ENCODE measurements at regions not wholly inside any gene's neighbourhood (a gene's known extent, or its start where the extent isn't known, plus 50 kb on each side); places are given as distances from the start of the nearest gene placed in this dataset.

DNA sequence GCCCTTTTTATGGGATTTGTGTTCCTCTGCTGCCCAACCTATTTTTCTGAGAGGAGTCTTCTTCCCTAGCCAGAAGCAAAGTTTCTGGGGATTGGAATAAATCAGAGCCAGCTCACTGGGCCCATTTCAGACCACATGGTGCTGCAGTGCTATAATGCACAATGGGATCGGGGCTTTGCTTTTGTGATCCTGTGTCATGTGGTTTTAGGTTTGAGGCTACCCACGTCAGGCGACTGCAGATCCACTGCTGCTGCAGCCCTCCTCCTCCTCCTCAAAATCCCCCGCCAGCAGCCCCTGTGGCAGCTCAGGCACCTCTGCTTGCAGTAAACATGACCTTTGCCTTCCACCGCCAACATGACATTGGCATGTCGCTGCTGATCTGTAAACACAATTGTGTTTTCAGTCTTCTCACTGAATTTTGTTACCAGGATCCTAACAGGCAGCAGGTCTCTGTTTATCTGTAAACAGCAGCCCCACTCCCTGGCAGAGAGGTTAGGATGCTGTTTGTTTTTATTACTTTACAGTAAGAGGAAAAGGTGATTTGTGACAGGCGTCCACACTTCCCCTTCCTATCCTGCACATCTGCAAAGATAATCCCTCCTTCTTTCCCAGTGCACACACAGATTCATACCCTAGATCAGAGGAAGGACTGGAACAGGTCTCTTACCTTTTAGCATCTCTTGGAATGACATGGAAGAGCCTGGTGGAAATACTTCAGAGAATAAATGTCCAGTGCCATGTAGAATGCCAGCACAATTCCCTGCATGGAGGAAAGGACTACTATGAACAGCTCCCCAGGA lies 130.8 kb downstream of the FOXI3 start:
- ATAC-seq, result peak; percentile 21; the same call in 1 of the 3 replicates
- POLR2A ChIA-PET, result no interaction called here
- Histone ChIP-seq H3K4me2 (ENCODE audit: control insufficient read depth, insufficient read depth) (no peak overlapping the region), H2AFZ (ENCODE audit: control insufficient read depth, low read depth, low read length) (no peak overlapping the region), H3K4me1 (ENCODE audit: control insufficient read depth, insufficient read depth, low read length) (no peaks in the 10 kb centered on the region), H3K27me3 (replicated peaks in 1 of 2; ENCODE audit: control insufficient read depth in 2 of 2, insufficient read depth in 2 of 2, low read length in 1 of 2) (no peaks in the 10 kb centered on the region), H3K36me3 (ENCODE audit: control insufficient read depth in 2 of 2, insufficient read depth in 2 of 2, low read length in 1 of 2) (no peaks in the 10 kb centered on the region), H3K27ac (ENCODE audit: control insufficient read depth, insufficient read depth) (no peak overlapping the region), H3K79me2 (ENCODE audit: control insufficient read depth, insufficient read depth, low read length) (no peaks in the 10 kb centered on the region), H4K20me1 (ENCODE audit: control insufficient read depth, insufficient read depth) (no peaks in the 10 kb centered on the region), H3K4me3 (no peak overlapping the region), H3K9ac (ENCODE audit: control insufficient read depth, insufficient read depth, low read length) (no peak overlapping the region), H3K9me3 (replicated peaks; ENCODE audit: control insufficient read depth, insufficient read depth, low read length) (no peaks in the 10 kb centered on the region)
- 30% methylated on average over 7 of the region's 7 CpGs for WGBS (ENCODE audit: insufficient coverage, insufficient replicate concordance, low lambda C conversion rate, missing lambda C conversion rate)
- in situ Hi-C loops (cut with MboI), result no loop called here
- FAIRE-seq, result no peak
- SMC1A ChIA-PET (ENCODE audit: uncharacterized antibody, unreplicated experiment), result interaction anchor here (0.6 to 1.6 kb wide), 4 partner anchors 10 to 111 kb away, joined by 3 to 4 read pairs (median 4); no protein-coding TSS in a partner anchor
- intact Hi-C loops (cut with micrococcal nuclease; ENCODE audit: unreplicated experiment), result no loop called here
- no TSS peak for BruUV-seq (replicated peaks)
- CTCF ChIA-PET, result interaction anchor here (0.7 to 1.9 kb wide), 4 partner anchors 26 to 350 kb away, joined by 3 to 5 read pairs (median 4); no protein-coding TSS in a partner anchor
- DNase-seq (ENCODE audit: low read depth, low spot score), result no peak
- TF ChIP-seq, protein P1, sequence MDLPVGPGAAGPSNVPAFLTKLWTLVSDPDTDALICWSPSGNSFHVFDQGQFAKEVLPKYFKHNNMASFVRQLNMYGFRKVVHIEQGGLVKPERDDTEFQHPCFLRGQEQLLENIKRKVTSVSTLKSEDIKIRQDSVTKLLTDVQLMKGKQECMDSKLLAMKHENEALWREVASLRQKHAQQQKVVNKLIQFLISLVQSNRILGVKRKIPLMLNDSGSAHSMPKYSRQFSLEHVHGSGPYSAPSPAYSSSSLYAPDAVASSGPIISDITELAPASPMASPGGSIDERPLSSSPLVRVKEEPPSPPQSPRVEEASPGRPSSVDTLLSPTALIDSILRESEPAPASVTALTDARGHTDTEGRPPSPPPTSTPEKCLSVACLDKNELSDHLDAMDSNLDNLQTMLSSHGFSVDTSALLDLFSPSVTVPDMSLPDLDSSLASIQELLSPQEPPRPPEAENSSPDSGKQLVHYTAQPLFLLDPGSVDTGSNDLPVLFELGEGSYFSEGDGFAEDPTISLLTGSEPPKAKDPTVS (IDR thresholded peaks at IDR 0.05; ENCODE audit: low read depth, low read length), result no peak
- TF ChIP-seq NR2F1 (conservative IDR thresholded peaks at IDR 0.05), result peak; percentile 54; the same call in 1 of the 2 replicates
- RAD21 ChIA-PET (ENCODE audit: unreplicated experiment), result no interaction called here

DNA sequence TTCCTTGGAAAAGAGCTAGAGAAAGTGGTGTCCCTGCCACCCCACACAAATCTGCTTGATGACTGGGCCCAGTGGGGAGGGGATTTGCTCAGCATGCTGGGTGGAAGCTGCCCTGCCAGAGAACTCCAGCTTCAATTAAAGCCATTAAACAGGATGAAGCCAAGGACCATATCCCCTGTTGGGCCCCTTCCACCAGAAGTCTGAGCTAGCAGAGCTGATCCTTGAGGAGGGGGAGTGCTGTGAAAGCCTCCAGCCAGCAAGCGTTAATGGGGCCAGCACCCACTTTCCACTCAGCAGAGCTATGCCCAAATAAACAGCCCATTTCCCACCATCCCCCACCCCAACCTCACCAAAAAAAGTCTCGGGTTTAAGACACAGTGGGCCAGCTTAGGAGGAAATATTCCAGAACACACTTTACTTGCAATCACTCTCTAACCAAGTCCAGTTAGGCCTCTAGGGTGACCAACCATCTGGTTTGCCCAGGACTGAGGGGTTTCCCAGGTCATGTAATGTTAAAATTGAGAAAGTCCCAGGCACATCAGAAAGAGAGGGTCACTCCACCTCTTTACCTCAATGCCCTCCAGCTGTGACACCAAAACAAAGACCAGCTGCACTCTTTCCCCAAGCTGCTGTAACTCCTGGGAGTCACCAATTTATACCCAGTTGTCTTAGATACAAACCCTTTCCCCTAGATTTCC lies 132.3 kb downstream of the FOXI3 start:
- Histone ChIP-seq H3K9ac (ENCODE audit: control insufficient read depth, insufficient read depth, low read length) (no peak overlapping the region), H2AFZ (ENCODE audit: control insufficient read depth, low read depth, low read length) (no peak overlapping the region), H3K36me3 (ENCODE audit: control insufficient read depth in 2 of 2, insufficient read depth in 2 of 2, low read length in 1 of 2) (no peaks in the 10 kb centered on the region), H3K27me3 (replicated peaks in 1 of 2; ENCODE audit: control insufficient read depth in 2 of 2, insufficient read depth in 2 of 2, low read length in 1 of 2) (no peaks in the 10 kb centered on the region), H3K4me1 (ENCODE audit: control insufficient read depth, insufficient read depth, low read length) (no peaks in the 10 kb centered on the region), H3K79me2 (ENCODE audit: control insufficient read depth, insufficient read depth, low read length) (no peaks in the 10 kb centered on the region), H3K27ac (ENCODE audit: control insufficient read depth, insufficient read depth) (no peak overlapping the region), H3K9me3 (replicated peaks; ENCODE audit: control insufficient read depth, insufficient read depth, low read length) (no peaks in the 10 kb centered on the region), H3K4me2 (ENCODE audit: control insufficient read depth, insufficient read depth) (no peak overlapping the region), H4K20me1 (ENCODE audit: control insufficient read depth, insufficient read depth) (no peaks in the 10 kb centered on the region), H3K4me3 (no peak overlapping the region)
- peak; percentile 91 for ATAC-seq
- ChIA-PET SMC1A (ENCODE audit: uncharacterized antibody, unreplicated experiment) (interaction anchor here (0.7 to 1.8 kb wide), 8 partner anchors 9 to 130 kb away, joined by 3 to 9 read pairs (median 4); no protein-coding TSS in a partner anchor), RAD21 (ENCODE audit: unreplicated experiment) (interaction anchor here (1.3 kb wide), 1 partner anchor 10 kb away, joined by 6 read pairs; no protein-coding TSS in a partner anchor), CTCF (interaction anchor here (1.0 to 1.9 kb wide), 6 partner anchors 9 to 123 kb away, joined by 3 to 5 read pairs (median 4); no protein-coding TSS in a partner anchor), POLR2A (interaction anchor here (0.6 kb wide), 1 partner anchor 356 kb away, joined by 5 read pairs; no protein-coding TSS in a partner anchor)
- FAIRE-seq, result no peak
- WGBS (ENCODE audit: insufficient coverage, insufficient replicate concordance, low lambda C conversion rate, missing lambda C conversion rate), result 15% methylated on average over 2 of the region's 2 CpGs
- in situ Hi-C loops (cut with MboI) (no loop called here), intact Hi-C loops (cut with micrococcal nuclease; ENCODE audit: unreplicated experiment) (no loop called here)
- DNase-seq (ENCODE audit: low read depth, low spot score), result no peak
- no TSS peak for BruUV-seq (replicated peaks)
- TF ChIP-seq, protein P2, sequence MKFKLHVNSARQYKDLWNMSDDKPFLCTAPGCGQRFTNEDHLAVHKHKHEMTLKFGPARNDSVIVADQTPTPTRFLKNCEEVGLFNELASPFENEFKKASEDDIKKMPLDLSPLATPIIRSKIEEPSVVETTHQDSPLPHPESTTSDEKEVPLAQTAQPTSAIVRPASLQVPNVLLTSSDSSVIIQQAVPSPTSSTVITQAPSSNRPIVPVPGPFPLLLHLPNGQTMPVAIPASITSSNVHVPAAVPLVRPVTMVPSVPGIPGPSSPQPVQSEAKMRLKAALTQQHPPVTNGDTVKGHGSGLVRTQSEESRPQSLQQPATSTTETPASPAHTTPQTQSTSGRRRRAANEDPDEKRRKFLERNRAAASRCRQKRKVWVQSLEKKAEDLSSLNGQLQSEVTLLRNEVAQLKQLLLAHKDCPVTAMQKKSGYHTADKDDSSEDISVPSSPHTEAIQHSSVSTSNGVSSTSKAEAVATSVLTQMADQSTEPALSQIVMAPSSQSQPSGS (IDR thresholded peaks at IDR 0.05; ENCODE audit: low read length), result no peak
- TF ChIP-seq, protein P3, sequence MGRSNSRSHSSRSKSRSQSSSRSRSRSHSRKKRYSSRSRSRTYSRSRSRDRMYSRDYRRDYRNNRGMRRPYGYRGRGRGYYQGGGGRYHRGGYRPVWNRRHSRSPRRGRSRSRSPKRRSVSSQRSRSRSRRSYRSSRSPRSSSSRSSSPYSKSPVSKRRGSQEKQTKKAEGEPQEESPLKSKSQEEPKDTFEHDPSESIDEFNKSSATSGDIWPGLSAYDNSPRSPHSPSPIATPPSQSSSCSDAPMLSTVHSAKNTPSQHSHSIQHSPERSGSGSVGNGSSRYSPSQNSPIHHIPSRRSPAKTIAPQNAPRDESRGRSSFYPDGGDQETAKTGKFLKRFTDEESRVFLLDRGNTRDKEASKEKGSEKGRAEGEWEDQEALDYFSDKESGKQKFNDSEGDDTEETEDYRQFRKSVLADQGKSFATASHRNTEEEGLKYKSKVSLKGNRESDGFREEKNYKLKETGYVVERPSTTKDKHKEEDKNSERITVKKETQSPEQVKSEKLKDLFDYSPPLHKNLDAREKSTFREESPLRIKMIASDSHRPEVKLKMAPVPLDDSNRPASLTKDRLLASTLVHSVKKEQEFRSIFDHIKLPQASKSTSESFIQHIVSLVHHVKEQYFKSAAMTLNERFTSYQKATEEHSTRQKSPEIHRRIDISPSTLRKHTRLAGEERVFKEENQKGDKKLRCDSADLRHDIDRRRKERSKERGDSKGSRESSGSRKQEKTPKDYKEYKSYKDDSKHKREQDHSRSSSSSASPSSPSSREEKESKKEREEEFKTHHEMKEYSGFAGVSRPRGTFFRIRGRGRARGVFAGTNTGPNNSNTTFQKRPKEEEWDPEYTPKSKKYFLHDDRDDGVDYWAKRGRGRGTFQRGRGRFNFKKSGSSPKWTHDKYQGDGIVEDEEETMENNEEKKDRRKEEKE (IDR thresholded peaks at IDR 0.05), result no peak
- TF ChIP-seq RUNX3 (IDR thresholded peaks at IDR 0.05; ENCODE audit: low read length) (no peak), SIX5 (IDR thresholded peaks at IDR 0.05; ENCODE audit: low read depth, low read length, severe bottlenecking) (no peak), ZSCAN29 (IDR thresholded peaks at IDR 0.05) (no peak), EZH2 (IDR thresholded peaks at IDR 0.05; ENCODE audit: borderline replicate concordance, control insufficient read depth, low read depth, low read length) (no peak)
